ENCODE measurements at regions not wholly inside any gene's neighbourhood (a gene's known extent, or its start where the extent isn't known, plus 50 kb on each side); places are given as distances from the start of the nearest gene placed in this dataset.

DNA sequence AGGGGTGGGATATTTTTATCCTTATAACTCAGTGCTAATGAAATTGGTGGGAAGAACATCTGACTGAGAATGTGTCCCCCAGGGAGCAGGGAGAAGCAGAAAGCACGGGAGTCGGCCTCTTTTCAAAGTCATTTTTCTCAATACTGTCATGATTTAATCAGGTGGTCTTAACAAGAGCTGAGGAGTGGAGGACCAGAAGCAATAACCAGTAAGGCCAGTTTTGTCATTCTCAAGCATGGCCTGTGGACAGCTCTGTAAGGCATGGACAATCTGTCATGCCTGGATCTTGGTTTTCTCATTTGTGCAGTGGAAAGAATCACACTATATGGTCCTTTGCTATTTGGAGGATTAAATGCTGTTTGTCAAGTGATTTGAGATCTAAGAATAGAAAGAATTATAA lies 99.7 kb downstream of the TNFSF11 start:
- ChIA-PET POLR2A (no interaction called here), CTCF (ENCODE audit: low intra/inter-chr PET ratio) (no interaction called here)
- no peaks in the 10 kb centered on the region for H4K20me1 ChIP-seq (replicated peaks; ENCODE audit: control insufficient read depth, insufficient read depth, low read length)
- no peaks in the 10 kb centered on the region for H3K27me3 ChIP-seq (ENCODE audit: control insufficient read depth in 2 of 2, insufficient read depth in 2 of 2, low read length in 2 of 2)
- no TSS peak for BruUV-seq (replicated peaks)
- no peak for DNase-seq (ENCODE audit: extremely low read depth in 1 of 4, low spot score in 3 of 4)
- in situ Hi-C loops (cut with MboI), result no loop called here
- no peak overlapping the region for H2AFZ ChIP-seq (ENCODE audit: low read depth, low read length)
- no peak overlapping the region for H3K4me2 ChIP-seq (ENCODE audit: insufficient read depth, low read length)
- 0% methylated on average over 2 of the region's 2 CpGs for WGBS (ENCODE audit: insufficient coverage, low coverage, missing lambda C conversion rate)
- no peaks in the 10 kb centered on the region for H3K79me2 ChIP-seq (ENCODE audit: control insufficient read depth, insufficient read depth, low read length)
- H3K4me3 ChIP-seq, result no peak overlapping the region
- H3K9me1 ChIP-seq (ENCODE audit: control insufficient read depth, insufficient read depth, low read length), result no peaks in the 10 kb centered on the region
- no peaks in the 10 kb centered on the region for H3K36me3 ChIP-seq (ENCODE audit: control insufficient read depth, insufficient read depth, low read length)
- no peaks in the 10 kb centered on the region for H3K9me3 ChIP-seq (replicated peaks; ENCODE audit: control insufficient read depth, insufficient read depth, low read depth, low read length)
- TF ChIP-seq HDAC1 (IDR thresholded peaks at IDR 0.05), result no peak
- TF ChIP-seq, protein P1, sequence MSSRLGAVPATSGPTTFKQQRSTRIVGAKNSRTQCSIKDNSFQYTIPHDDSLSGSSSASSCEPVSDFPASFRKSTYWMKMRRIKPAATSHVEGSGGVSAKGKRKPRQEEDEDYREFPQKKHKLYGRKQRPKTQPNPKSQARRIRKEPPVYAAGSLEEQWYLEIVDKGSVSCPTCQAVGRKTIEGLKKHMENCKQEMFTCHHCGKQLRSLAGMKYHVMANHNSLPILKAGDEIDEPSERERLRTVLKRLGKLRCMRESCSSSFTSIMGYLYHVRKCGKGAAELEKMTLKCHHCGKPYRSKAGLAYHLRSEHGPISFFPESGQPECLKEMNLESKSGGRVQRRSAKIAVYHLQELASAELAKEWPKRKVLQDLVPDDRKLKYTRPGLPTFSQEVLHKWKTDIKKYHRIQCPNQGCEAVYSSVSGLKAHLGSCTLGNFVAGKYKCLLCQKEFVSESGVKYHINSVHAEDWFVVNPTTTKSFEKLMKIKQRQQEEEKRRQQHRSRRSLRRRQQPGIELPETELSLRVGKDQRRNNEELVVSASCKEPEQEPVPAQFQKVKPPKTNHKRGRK (tag; IDR thresholded peaks at IDR 0.05), result no peak
- no peak for TF ChIP-seq KLF6 (CRISPR knock-in tag; IDR thresholded peaks at IDR 0.05; ENCODE audit: borderline replicate concordance)
- TF ChIP-seq, protein P2, sequence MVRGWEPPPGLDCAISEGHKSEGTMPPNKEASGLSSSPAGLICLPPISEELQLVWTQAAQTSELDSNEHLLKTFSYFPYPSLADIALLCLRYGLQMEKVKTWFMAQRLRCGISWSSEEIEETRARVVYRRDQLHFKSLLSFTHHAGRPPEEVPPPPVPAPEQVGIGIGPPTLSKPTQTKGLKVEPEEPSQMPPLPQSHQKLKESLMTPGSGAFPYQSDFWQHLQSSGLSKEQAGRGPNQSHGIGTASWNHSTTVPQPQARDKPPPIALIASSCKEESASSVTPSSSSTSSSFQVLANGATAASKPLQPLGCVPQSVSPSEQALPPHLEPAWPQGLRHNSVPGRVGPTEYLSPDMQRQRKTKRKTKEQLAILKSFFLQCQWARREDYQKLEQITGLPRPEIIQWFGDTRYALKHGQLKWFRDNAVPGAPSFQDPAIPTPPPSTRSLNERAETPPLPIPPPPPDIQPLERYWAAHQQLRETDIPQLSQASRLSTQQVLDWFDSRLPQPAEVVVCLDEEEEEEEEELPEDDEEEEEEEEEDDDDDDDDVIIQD (CRISPR knock-in tag; IDR thresholded peaks at IDR 0.05), result no peak
- TF ChIP-seq, protein P3, sequence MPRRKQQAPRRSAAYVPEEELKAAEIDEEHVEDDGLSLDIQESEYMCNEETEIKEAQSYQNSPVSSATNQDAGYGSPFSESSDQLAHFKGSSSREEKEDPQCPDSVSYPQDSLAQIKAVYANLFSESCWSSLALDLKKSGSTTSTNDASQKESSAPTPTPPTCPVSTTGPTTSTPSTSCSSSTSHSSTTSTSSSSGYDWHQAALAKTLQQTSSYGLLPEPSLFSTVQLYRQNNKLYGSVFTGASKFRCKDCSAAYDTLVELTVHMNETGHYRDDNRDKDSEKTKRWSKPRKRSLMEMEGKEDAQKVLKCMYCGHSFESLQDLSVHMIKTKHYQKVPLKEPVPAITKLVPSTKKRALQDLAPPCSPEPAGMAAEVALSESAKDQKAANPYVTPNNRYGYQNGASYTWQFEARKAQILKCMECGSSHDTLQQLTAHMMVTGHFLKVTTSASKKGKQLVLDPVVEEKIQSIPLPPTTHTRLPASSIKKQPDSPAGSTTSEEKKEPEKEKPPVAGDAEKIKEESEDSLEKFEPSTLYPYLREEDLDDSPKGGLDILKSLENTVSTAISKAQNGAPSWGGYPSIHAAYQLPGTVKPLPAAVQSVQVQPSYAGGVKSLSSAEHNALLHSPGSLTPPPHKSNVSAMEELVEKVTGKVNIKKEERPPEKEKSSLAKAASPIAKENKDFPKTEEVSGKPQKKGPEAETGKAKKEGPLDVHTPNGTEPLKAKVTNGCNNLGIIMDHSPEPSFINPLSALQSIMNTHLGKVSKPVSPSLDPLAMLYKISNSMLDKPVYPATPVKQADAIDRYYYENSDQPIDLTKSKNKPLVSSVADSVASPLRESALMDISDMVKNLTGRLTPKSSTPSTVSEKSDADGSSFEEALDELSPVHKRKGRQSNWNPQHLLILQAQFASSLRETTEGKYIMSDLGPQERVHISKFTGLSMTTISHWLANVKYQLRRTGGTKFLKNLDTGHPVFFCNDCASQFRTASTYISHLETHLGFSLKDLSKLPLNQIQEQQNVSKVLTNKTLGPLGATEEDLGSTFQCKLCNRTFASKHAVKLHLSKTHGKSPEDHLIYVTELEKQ (CRISPR knock-in tag; IDR thresholded peaks at IDR 0.05), result no peak
- TF ChIP-seq, protein P4, sequence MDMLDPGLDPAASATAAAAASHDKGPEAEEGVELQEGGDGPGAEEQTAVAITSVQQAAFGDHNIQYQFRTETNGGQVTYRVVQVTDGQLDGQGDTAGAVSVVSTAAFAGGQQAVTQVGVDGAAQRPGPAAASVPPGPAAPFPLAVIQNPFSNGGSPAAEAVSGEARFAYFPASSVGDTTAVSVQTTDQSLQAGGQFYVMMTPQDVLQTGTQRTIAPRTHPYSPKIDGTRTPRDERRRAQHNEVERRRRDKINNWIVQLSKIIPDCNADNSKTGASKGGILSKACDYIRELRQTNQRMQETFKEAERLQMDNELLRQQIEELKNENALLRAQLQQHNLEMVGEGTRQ (CRISPR knock-in tag; IDR thresholded peaks at IDR 0.05), result no peak
- no peak for TF ChIP-seq ZNF583 (CRISPR knock-in tag; IDR thresholded peaks at IDR 0.05)
- no peak for ATAC-seq
- FAIRE-seq, result no peak
- intact Hi-C loops (cut with micrococcal nuclease), result no loop called here
- H3K27ac ChIP-seq (ENCODE audit: extremely low read depth, low read depth, low read length), result no peak overlapping the region
- H3K9ac ChIP-seq (ENCODE audit: insufficient read depth in 1 of 2, low read depth in 2 of 2, low read length in 2 of 2), result no peak overlapping the region
- H3K4me1 ChIP-seq (replicated peaks in 1 of 2; ENCODE audit: control insufficient read depth in 2 of 2, insufficient read depth in 2 of 2, low read length in 2 of 2), result no peaks in the 10 kb centered on the region
